ENCODE measurements at regions not wholly inside any gene's neighbourhood (a gene's known extent, or its start where the extent isn't known, plus 50 kb on each side); places are given as distances from the start of the nearest gene placed in this dataset.

GRCh38 chr1:222912730-222913129, 97.9 kb downstream of the DISP1 start:
- no peak for FAIRE-seq

GRCh38 chr1:222914861-222915632, 100.2 kb downstream of the DISP1 start:
- no peak for FAIRE-seq

- FAIRE-seq, result no peak
Measured at GRCh38 chr1:222916100-222916499, 101.3 kb downstream of the DISP1 start.

- FAIRE-seq, result no peak
Measured at GRCh38 chr1:222918801-222919477, 104.1 kb downstream of the DISP1 start.

GRCh38 chr1:222919478-222919865, 104.6 kb downstream of the DISP1 start:
- no peak for FAIRE-seq

- FAIRE-seq, result no peak
Measured at GRCh38 chr1:222920169-222920568, 105.3 kb downstream of the DISP1 start.

- no peak for FAIRE-seq
Measured at GRCh38 chr1:222921945-222922344, 107.1 kb downstream of the DISP1 start.

- FAIRE-seq, result no peak
Measured at GRCh38 chr1:222923506-222923905, 108.7 kb downstream of the DISP1 start.

GRCh38 chr1:222924136-222924706, 109.4 kb downstream of the DISP1 start:
- peak; percentile 27 for FAIRE-seq

- no peak for FAIRE-seq
Measured at GRCh38 chr1:222926566-222926965, 111.7 kb downstream of the DISP1 start.

GRCh38 chr1:222927031-222927430, 112.2 kb downstream of the DISP1 start:
- no peak for FAIRE-seq

GRCh38 chr1:222928212-222928611, 113.4 kb downstream of the DISP1 start:
- no peak for FAIRE-seq

GRCh38 chr1:222930070-222930469, 115.2 kb downstream of the DISP1 start:
- no peak for FAIRE-seq

- no peak for FAIRE-seq
Measured at GRCh38 chr1:222931023-222931422, 116.2 kb downstream of the DISP1 start.

- no peak for FAIRE-seq
Measured at GRCh38 chr1:222933273-222933672, 118.4 kb downstream of the DISP1 start.

GRCh38 chr1:222935239-222935900, 120.5 kb downstream of the DISP1 start:
- FAIRE-seq, result no peak

- peak; percentile 17 for FAIRE-seq
Measured at GRCh38 chr1:222936042-222936441, 121.2 kb downstream of the DISP1 start.

GRCh38 chr1:222938986-222939385, 124.1 kb downstream of the DISP1 start:
- FAIRE-seq, result peak; percentile 30

GRCh38 chr1:222940095-222940494, 125.3 kb downstream of the DISP1 start:
- no peak for FAIRE-seq

GRCh38 chr1:222940906-222941305, 126.1 kb downstream of the DISP1 start:
- FAIRE-seq, result peak; percentile 61

- FAIRE-seq, result no peak
Measured at GRCh38 chr1:222941425-222941824, 126.6 kb downstream of the DISP1 start.

- no peak for FAIRE-seq
Measured at GRCh38 chr1:222946436-222946835, 131.6 kb downstream of the DISP1 start.

- FAIRE-seq, result no peak
Measured at GRCh38 chr1:222948079-222948478, 133.2 kb downstream of the DISP1 start.

GRCh38 chr1:222950892-222951291, 136.1 kb downstream of the DISP1 start:
- FAIRE-seq, result peak; percentile 97

All from islet of Langerhans (tissue), 1 donor.